H1 (cell line): ENCODE measurements at regions not wholly inside any gene's neighbourhood (a gene's known extent, or its start where the extent isn't known, plus 50 kb on each side); places are given as distances from the start of the nearest gene placed in this dataset.

Experiments used
- CTCF ChIA-PET: fragments of 300-600 bp; sonication (Branson Sonifier 250); formaldehyde crosslinking; loops from one replicate; lab custom pipeline; 2021; ENCODE audit not compliant: partially characterized antibody; lab: Charles Lee
- POLR2A ChIA-PET: fragments of 300-600 bp; sonication (Branson Sonifier 250); formaldehyde crosslinking; loops from one replicate; lab custom pipeline; 2021; ENCODE audit warnings: inconsistent platforms; ENCODE audit not compliant: partially characterized antibody; lab: Charles Lee
- DNase-seq, 2 experiments: peaks; one replicate each; pipeline versions ENCODE4 v3.0.0 to v3.0.0-alpha.2; 2010 to 2022; ENCODE audit warnings: low spot score in 2 of 2, low read depth in 1 of 2, mixed read lengths in 1 of 2
- FAIRE-seq: peaks from 2 replicates; lab custom pipeline; 2011; peaks lifted over from hg19 to GRCh38; lab: Jason Lieb, UNC
- H2AFZ ChIP-seq: 2 replicates; pipeline ENCODE4 v1.8.1; 2012; ENCODE audit warnings: low read length, inconsistent platforms
- H2AK5ac ChIP-seq: 2 replicates; pipeline ENCODE4 v1.6.1; 2013; ENCODE audit warnings: low read depth, low read length
- H2BK120ac ChIP-seq: replicated peaks from 2 replicates; pipeline ENCODE3; 2013; ENCODE audit warnings: low read depth, low read length, inconsistent platforms
- H2BK12ac ChIP-seq: 2 replicates; pipeline ENCODE4 v1.6.1; 2013; ENCODE audit warnings: low read depth, low read length
- H2BK15ac ChIP-seq: 2 replicates; pipeline ENCODE4 v1.6.1; 2013; ENCODE audit warnings: low read length
- H2BK20ac ChIP-seq: 2 replicates; pipeline ENCODE4 v1.6.1; 2013; ENCODE audit warnings: low read length
- H2BK5ac ChIP-seq: 2 replicates; pipeline ENCODE4 v1.6.1; 2013; ENCODE audit warnings: low read depth, low read length
- H3K14ac ChIP-seq: 2 replicates; pipeline ENCODE4 v1.6.1; 2013; ENCODE audit warnings: inconsistent platforms; ENCODE audit not compliant: insufficient read length
- H3K18ac ChIP-seq: 2 replicates; pipeline ENCODE4 v1.6.1; 2013; ENCODE audit warnings: low read length; ENCODE audit errors: extremely low read depth
- H3K23ac ChIP-seq: 2 replicates; pipeline ENCODE4 v1.6.1; 2013; ENCODE audit warnings: inconsistent platforms; ENCODE audit not compliant: insufficient read length
- H3K23me2 ChIP-seq: 2 replicates; pipeline ENCODE4 v1.6.1; 2013; ENCODE audit warnings: low read depth, low read length
- H3K27ac ChIP-seq: 2 replicates; pipeline ENCODE4 v1.6.1; 2011; ENCODE audit warnings: low read depth, low read length, inconsistent platforms
- H3K27me3 ChIP-seq, 4 experiments: replicated peaks in 1 of 4; 1 replicate in 1 of 4; 2 replicates in 3 of 4; pipeline versions ENCODE4 v1.6.1 to v1.8.1; 2011 to 2013; ENCODE audit warnings: low read length in 3 of 4, mild to moderate bottlenecking in 3 of 4, inconsistent platforms in 2 of 4, mixed read lengths in 2 of 4, moderate library complexity in 1 of 4; ENCODE audit not compliant: control insufficient read depth in 3 of 4, insufficient read depth in 3 of 4; ENCODE audit errors: extremely low read depth in 1 of 4
- H3K36me3 ChIP-seq, 4 experiments: 2 replicates each; pipeline versions ENCODE4 v1.6.1 to v1.8.1; 2011 to 2013; ENCODE audit warnings: mild to moderate bottlenecking in 4 of 4, low read length in 3 of 4, moderate library complexity in 2 of 4, control low read depth in 1 of 4, inconsistent platforms in 1 of 4; ENCODE audit not compliant: insufficient read depth in 4 of 4, control insufficient read depth in 2 of 4
- H3K4ac ChIP-seq: replicated peaks from 2 replicates; pipeline ENCODE3; 2013; ENCODE audit warnings: low read length, low read depth, mixed read lengths, inconsistent platforms; ENCODE audit not compliant: insufficient read length
- H3K4me1 ChIP-seq, 4 experiments: replicated peaks in 1 of 4; 1 replicate in 1 of 4; 2 replicates in 3 of 4; pipeline versions ENCODE4 v1.6.1 to v1.8.1; 2011 to 2013; ENCODE audit warnings: low read length in 3 of 4, inconsistent platforms in 2 of 4, mixed read lengths in 1 of 4; ENCODE audit not compliant: insufficient read depth in 4 of 4, control insufficient read depth in 3 of 4
- H3K4me2 ChIP-seq, 2 experiments: 2 replicates each; pipeline versions ENCODE4 v1.6.1 to v1.8.1; 2011 to 2013; ENCODE audit warnings: low read depth in 2 of 2, low read length in 2 of 2, control low read depth in 1 of 2, inconsistent platforms in 1 of 2, mild to moderate bottlenecking in 1 of 2; ENCODE audit not compliant: insufficient read depth in 1 of 2
- H3K4me3 ChIP-seq, 4 experiments: fragments of 200-600, 300-600 bp in 1 of 4; sonication (generic), shearing (Covaris generic), sonication (Bioruptor Twin) in 1 of 4; 2 replicates each; pipeline versions ENCODE4 v1.5.1 to v1.8.1; 2011 to 2016; ENCODE audit warnings: low read length in 4 of 4, low read depth in 3 of 4, control low read depth in 2 of 4, inconsistent platforms in 2 of 4, mild to moderate bottlenecking in 2 of 4, mixed read lengths in 1 of 4, moderate library complexity in 1 of 4; ENCODE audit not compliant: insufficient read depth in 2 of 4; ENCODE audit errors: extremely low read depth in 1 of 4
- H3K56ac ChIP-seq: replicated peaks from 2 replicates; pipeline ENCODE3; 2013; ENCODE audit warnings: low read depth, mild to moderate bottlenecking, mixed read lengths, low read length, inconsistent platforms; ENCODE audit not compliant: insufficient read length
- H3K79me1 ChIP-seq: 2 replicates; pipeline ENCODE4 v1.6.1; 2013; ENCODE audit warnings: low read depth, low read length, control low read depth
- H3K79me2 ChIP-seq, 2 experiments: 2 replicates each; pipeline versions ENCODE4 v1.6.1 to v1.8.1; 2012 to 2013; ENCODE audit warnings: low read length in 2 of 2, mild to moderate bottlenecking in 2 of 2, inconsistent platforms in 1 of 2; ENCODE audit not compliant: insufficient read depth in 2 of 2, control insufficient read depth in 1 of 2
- H3K9ac ChIP-seq, 4 experiments: replicated peaks in 1 of 4; 1 replicate in 1 of 4; 2 replicates in 3 of 4; pipeline versions ENCODE4 v1.6.1 to v1.8.1; 2011 to 2013; ENCODE audit warnings: low read depth in 3 of 4, low read length in 3 of 4, control low read depth in 2 of 4, mild to moderate bottlenecking in 2 of 4, moderate library complexity in 2 of 4, inconsistent platforms in 1 of 4; ENCODE audit errors: extremely low read depth in 1 of 4
- H3K9me3 ChIP-seq, 2 experiments: 2 replicates each; pipeline versions ENCODE4 v1.6.1 to v1.8.1; 2012 to 2013; ENCODE audit warnings: mild to moderate bottlenecking in 2 of 2, moderate library complexity in 2 of 2, control low read depth in 1 of 2, inconsistent platforms in 1 of 2, low read depth in 1 of 2, low read length in 1 of 2, mixed read lengths in 1 of 2; ENCODE audit not compliant: insufficient read depth in 2 of 2
- H4K20me1 ChIP-seq, 2 experiments: replicated peaks in 1 of 2; 2 replicates each; pipeline versions ENCODE3 to v1.8.1; 2011 to 2013; ENCODE audit warnings: inconsistent platforms in 2 of 2, low read length in 2 of 2, mild to moderate bottlenecking in 1 of 2; ENCODE audit not compliant: insufficient read depth in 2 of 2, control insufficient read depth in 1 of 2
- H4K5ac ChIP-seq: 2 replicates; pipeline ENCODE4 v1.6.1; 2013; ENCODE audit warnings: low read length, low read depth, mixed read lengths, inconsistent platforms; ENCODE audit not compliant: insufficient read length
- H4K8ac ChIP-seq: 2 replicates; pipeline ENCODE4 v1.8.0; 2013; ENCODE audit warnings: mild to moderate bottlenecking, moderate library complexity, low read length, inconsistent platforms; ENCODE audit not compliant: insufficient read depth; ENCODE audit errors: extremely low read depth
- H4K91ac ChIP-seq: replicated peaks from 2 replicates; pipeline ENCODE3; 2013; ENCODE audit warnings: low read length, mixed read lengths, inconsistent platforms; ENCODE audit not compliant: insufficient read length
- BCL11A ChIP-seq, 2 experiments: IDR thresholded peaks; one replicate each; pipeline ENCODE4 v1.6.1; 2011; ENCODE audit warnings: low read depth in 2 of 2, low read length in 2 of 2, mild to moderate bottlenecking in 2 of 2
- CBX8 ChIP-seq: fragments of 300-800, 300-1000 bp; sonication (generic); IDR thresholded peaks from 2 replicates; pipeline ENCODE4 v1.7.1; 2016; ENCODE audit warnings: low read depth, low read length, borderline replicate concordance
- CEBPB ChIP-seq: IDR thresholded peaks from 2 replicates; pipeline ENCODE4 v1.6.1; 2012; ENCODE audit warnings: low read depth, low read length
- GABPA ChIP-seq: IDR thresholded peaks from 2 replicates; pipeline ENCODE4 v1.6.1; 2011; ENCODE audit warnings: mild to moderate bottlenecking, low read length, moderate library complexity, borderline replicate concordance; ENCODE audit not compliant: insufficient read depth
- KDM5A ChIP-seq: fragments of 200-600 bp; IDR thresholded peaks from 2 replicates; pipeline ENCODE4 v1.7.1; 2012; ENCODE audit warnings: mild to moderate bottlenecking, low read length, inconsistent platforms, mixed read lengths
- SRF ChIP-seq: IDR thresholded peaks from 2 replicates; pipeline ENCODE4 v1.6.1; 2011; ENCODE audit warnings: mild to moderate bottlenecking, low read depth, low read length, moderate library complexity
- TBP ChIP-seq: IDR thresholded peaks from 2 replicates; pipeline ENCODE4 v1.6.1; 2011; ENCODE audit warnings: low read depth, low read length, improper control_type of control experiment
- WGBS, 2 experiments: shearing (Covaris generic) in 1 of 2; methylation state at CpG; one replicate each; pipeline versions ENCODE4 v1.1.6 to v1.1.7; 2013 to 2015; ENCODE audit warnings: low lambda C conversion rate in 2 of 2, mixed read lengths in 2 of 2, inconsistent platforms in 1 of 2, low coverage in 1 of 2, missing lambda C conversion rate in 1 of 2; ENCODE audit not compliant: insufficient replicate concordance in 2 of 2, insufficient coverage in 1 of 2, insufficient read length in 1 of 2; ENCODE audit errors: extremely low coverage in 1 of 2, missing lambda C conversion rate in 1 of 2; 5-methylcytosine and 5-hydroxymethylcytosine counted together

DNA sequence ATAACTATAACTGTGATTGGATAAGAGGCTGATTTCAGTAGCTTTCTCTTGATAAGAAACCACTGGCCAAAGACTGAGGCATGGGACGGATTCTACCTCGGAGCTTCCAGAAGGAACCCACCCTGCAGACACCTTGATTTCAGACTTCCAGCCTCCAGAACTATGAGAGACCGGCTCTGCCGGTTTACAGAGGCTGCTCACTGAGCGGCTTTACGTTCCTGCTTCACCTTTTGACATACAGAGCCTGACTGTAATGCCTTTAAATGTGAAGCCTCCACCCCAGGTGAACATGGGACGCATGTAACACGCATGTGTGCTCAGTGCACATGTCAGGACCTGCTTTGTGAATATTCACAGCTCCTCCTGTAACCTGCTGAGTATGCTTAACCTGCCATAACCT is 361.5 kb downstream of the CTTN start:
- no peak overlapping the region for H3K23ac ChIP-seq
- H2BK15ac ChIP-seq: no peak overlapping the region
- no peaks in the 10 kb centered on the region for H3K27me3 ChIP-seq
- no peak for DNase-seq
- H3K4me3 ChIP-seq: no peak overlapping the region
- H2AK5ac ChIP-seq: no peak overlapping the region
- H3K4ac ChIP-seq: no peak overlapping the region
- CTCF ChIA-PET: interaction anchor here (1.0 to 1.5 kb wide), 4 partner anchors 10 to 292 kb away, joined by 3 to 5 read pairs (median 4); no protein-coding TSS in a partner anchor
- no peaks in the 10 kb centered on the region for H3K79me1 ChIP-seq
- POLR2A ChIA-PET: no interaction called here
- TF ChIP-seq GABPA (no peak), CEBPB (no peak), KDM5A (no peak), BCL11A (IDR thresholded peaks at IDR 0.05; ENCODE audit: low read depth in 2 of 2, low read length in 2 of 2) (no peak), SRF (no peak), CBX8 (no peak), TBP (no peak)
- H3K9ac ChIP-seq: no peak overlapping the region
- no peak overlapping the region for H2BK120ac ChIP-seq
- no peak overlapping the region for H2BK5ac ChIP-seq
- no peak overlapping the region for H4K5ac ChIP-seq
- no peak overlapping the region for H3K18ac ChIP-seq
- no peak overlapping the region for H3K14ac ChIP-seq
- H3K4me2 ChIP-seq: no peak overlapping the region
- H3K36me3 ChIP-seq: no peaks in the 10 kb centered on the region
- no peak overlapping the region for H2BK12ac ChIP-seq
- H3K4me1 ChIP-seq: peaks cover 0 to 5% (median 2%) of the 10 kb centered on the region in 4 experiments; a peak in 3 of 7 replicates
- H2BK20ac ChIP-seq: no peak overlapping the region
- peaks cover 0 to 5% of the 10 kb centered on the region in 2 experiments; a peak in 2 of 4 replicates for H3K9me3 ChIP-seq
- H4K8ac ChIP-seq: no peak overlapping the region
- H4K91ac ChIP-seq: no peak overlapping the region
- peaks cover 10% of the 10 kb centered on the region; the same call in 1 of the 2 replicates for H3K23me2 ChIP-seq
- peaks cover 4 to 7% of the 10 kb centered on the region in 2 experiments for H4K20me1 ChIP-seq
- WGBS, 2 experiments: 95% methylated on average over 8 of the region's 8 CpGs; no CpG with 5 or more reads in 1 of the 2 experiments
- FAIRE-seq: no peak
- H2AFZ ChIP-seq: no peak overlapping the region
- H3K79me2 ChIP-seq: no peaks in the 10 kb centered on the region
- H3K27ac ChIP-seq: no peak overlapping the region
- no peak overlapping the region for H3K56ac ChIP-seq
